ENCODE measurements at regions not wholly inside any gene's neighbourhood (a gene's known extent, or its start where the extent isn't known, plus 50 kb on each side); places are given as distances from the start of the nearest gene placed in this dataset.
"Not testable (repeated sequence)": the region's sequence is repeated elsewhere in the genome, so short reads cannot be mapped to it uniquely, and the experiment has no call there.

GRCh38 chrX:45524296-45524695 lies 323.6 kb upstream of the DIPK2B start:
- intact Hi-C loops (cut with DNase I), result no loop called here
- ATAC-seq (no peak), DNase-seq (ENCODE audit: low spot score) (no peak)

GRCh38 chrX:45518552-45518951 lies 317.9 kb upstream of the DIPK2B start:
- DNase-seq (ENCODE audit: low spot score) (no peak), ATAC-seq (no peak)
- intact Hi-C loops (cut with DNase I), result no loop called here

DNA sequence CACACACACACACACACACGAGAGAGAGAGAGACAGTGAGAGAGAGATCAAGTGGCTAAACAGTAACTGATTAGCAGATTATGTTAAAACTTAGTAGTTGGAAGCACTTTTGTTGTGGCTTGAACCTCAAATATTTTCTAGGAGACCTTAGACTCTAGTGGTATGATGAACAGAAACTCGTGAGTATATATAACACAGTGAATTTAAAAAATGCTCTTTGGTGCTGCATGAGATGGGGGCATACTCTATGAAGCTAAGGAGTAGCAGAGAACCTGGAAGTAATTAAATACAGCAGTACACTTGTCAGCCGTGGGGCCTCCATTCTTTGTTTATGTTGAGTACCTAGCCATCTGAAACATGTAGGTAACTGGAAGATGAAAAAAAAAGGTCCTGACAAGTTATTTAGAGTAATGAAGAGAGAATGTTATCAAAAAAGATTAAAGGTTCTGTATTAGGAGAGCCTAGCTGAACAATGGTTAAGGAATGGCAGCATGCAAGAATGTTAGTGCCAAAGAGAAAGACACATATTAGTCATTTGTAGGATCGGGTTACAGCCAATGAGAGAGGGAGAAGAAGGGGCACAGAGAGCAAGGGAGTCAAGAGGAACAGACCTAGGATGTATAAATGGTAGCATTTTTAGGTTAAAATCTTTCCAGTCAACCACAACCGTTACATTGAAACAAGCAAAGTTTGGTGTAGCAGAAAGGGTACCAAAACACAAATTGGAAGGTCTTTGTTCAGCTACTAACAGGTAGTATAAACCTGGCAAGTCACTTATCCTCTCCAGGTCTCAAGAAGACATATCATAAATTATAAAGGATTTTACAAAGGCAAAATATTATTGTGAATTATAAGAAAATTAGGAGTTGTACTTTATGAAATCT lies 316.7 kb upstream of the DIPK2B start:
- intact Hi-C loops (cut with DNase I), result no loop called here
- ATAC-seq, result no peak

GRCh38 chrX:45515262-45516215 lies 314.9 kb upstream of the DIPK2B start:
- ATAC-seq (peak; percentile 95), DNase-seq (ENCODE audit: low spot score) (peak; percentile 58)
- intact Hi-C loops (cut with DNase I), result no loop called here

More for the DNA sequence above, 316.7 kb upstream of the DIPK2B start:
- no peak for DNase-seq (ENCODE audit: low spot score)

DNA sequence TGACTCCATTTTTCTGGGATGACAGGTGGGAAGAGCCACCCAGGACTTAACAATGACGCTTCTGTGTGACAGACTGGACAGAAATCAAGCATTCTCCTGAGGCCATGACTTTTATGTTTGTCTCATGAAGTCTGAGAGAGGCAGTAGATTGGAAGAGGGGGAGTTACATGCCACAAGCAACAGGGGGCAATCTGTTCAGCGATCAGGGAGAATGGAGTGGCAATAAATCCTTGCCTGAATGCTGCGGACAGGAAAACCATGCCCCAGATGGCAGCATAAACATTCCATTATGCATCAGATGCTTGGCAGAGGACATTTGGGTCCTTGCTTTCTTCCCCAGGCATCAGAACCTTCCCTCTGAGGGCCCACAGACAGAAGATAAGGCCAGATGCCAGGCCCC lies 312.4 kb upstream of the DIPK2B start:
- intact Hi-C loops (cut with DNase I), result no loop called here
- DNase-seq (ENCODE audit: low spot score), result no peak
- ATAC-seq, result no peak

DNA sequence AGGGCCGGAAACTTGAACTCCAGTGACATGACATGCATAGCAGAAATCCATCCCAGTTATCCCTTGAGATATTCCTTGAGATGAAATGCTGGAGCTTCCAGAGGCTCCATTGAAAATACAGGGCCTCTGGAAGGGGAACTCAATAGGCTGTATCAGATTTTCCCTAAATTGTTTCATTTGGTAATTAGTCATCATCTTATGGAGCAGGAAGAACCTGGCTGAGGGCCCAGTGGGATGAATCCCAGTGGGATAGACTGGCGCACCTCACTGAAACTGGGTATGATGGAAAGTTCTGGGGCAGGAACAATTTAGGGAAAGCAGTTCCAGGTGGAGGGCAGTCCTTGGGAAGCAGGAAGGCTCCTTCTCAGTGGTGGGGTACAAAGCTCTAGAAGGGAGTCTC lies 307.8 kb upstream of the DIPK2B start:
- ATAC-seq, result no peak
- DNase-seq (ENCODE audit: low spot score), result no peak
- intact Hi-C loops (cut with DNase I), result no loop called here

- ATAC-seq, result no peak
- intact Hi-C loops (cut with DNase I), result no loop called here
- DNase-seq (ENCODE audit: low spot score), result no peak
Observed at GRCh38 chrX:45506149-45506730, 305.6 kb upstream of the DIPK2B start.

DNA sequence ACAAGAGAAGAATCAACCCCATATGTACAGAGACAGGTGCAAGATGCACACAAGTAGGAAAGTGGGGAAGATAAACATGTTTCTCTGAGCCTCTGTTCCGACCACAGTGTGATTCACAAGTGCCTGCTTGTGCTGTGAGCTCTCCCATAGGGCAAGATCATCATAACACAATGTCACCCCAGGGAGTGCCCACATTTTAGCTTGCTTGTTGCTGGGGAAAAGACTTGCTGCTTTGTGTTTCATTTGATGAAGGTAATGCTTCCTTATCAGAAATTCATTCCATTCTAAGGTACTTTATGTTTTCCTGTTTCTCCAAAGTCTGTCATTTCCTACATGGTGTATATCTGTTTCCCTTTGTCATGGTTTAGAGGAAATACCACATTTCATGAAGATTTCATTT lies 304.5 kb upstream of the DIPK2B start:
- intact Hi-C loops (cut with DNase I), result no loop called here
- ATAC-seq, result no peak
- DNase-seq (ENCODE audit: low spot score), result no peak

- DNase-seq (ENCODE audit: low spot score); ATAC-seq; intact Hi-C loops (cut with DNase I): not testable (repeated sequence)
Observed at GRCh38 chrX:45503787-45504362, 303.2 kb upstream of the DIPK2B start.

- intact Hi-C loops (cut with DNase I), result no loop called here
- ATAC-seq (no peak), DNase-seq (ENCODE audit: low spot score) (no peak)
Observed at GRCh38 chrX:45502396-45502795, 301.7 kb upstream of the DIPK2B start.

- DNase-seq (ENCODE audit: low spot score) (no peak), ATAC-seq (no peak)
- intact Hi-C loops (cut with DNase I), result no loop called here
Observed at GRCh38 chrX:45497290-45497689, 296.6 kb upstream of the DIPK2B start.

DNA sequence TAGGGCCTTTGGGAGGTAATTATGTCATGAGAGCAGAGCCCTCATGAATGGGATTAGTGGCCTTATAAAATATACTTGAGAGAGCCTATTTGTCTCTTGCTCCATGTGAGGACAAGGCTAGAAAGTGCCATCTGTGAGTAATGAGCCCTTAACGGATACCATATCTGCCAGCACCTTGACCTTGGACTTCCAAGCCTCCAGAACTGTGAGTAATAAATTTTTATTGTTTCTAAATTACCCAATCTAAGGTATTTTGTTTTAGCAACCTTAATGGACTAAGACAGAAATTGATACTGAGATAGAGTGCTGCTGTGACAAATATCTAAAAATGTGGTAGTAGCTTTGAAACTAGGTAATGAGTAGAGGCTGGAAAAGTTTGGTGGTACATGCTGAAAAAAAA lies 285.0 kb upstream of the DIPK2B start:
- intact Hi-C loops (cut with DNase I), result loop anchor here (1.0 kb wide), 1 partner anchor 23 kb away; no protein-coding TSS in a partner anchor
- ATAC-seq (no peak), DNase-seq (ENCODE audit: low spot score) (no peak)

- no peak for DNase-seq (ENCODE audit: low spot score)
- intact Hi-C loops (cut with DNase I), result no loop called here
- ATAC-seq, result no peak
Observed at GRCh38 chrX:45479835-45480422, 279.3 kb upstream of the DIPK2B start.

GRCh38 chrX:45479196-45479834 lies 278.6 kb upstream of the DIPK2B start:
- intact Hi-C loops (cut with DNase I), result no loop called here
- ATAC-seq (peak; percentile 48), DNase-seq (ENCODE audit: low spot score) (no peak)

- ATAC-seq (no peak), DNase-seq (ENCODE audit: low spot score) (no peak)
- intact Hi-C loops (cut with DNase I), result no loop called here
Observed at GRCh38 chrX:45472968-45473367, 272.3 kb upstream of the DIPK2B start.

GRCh38 chrX:45467537-45467936 lies 266.9 kb upstream of the DIPK2B start:
- intact Hi-C loops (cut with DNase I); ATAC-seq; DNase-seq (ENCODE audit: low spot score): not testable (repeated sequence)

- DNase-seq (ENCODE audit: low spot score); intact Hi-C loops (cut with DNase I); ATAC-seq: not testable (repeated sequence)
Observed at GRCh38 chrX:45455732-45456131, 255.1 kb upstream of the DIPK2B start.

DNA sequence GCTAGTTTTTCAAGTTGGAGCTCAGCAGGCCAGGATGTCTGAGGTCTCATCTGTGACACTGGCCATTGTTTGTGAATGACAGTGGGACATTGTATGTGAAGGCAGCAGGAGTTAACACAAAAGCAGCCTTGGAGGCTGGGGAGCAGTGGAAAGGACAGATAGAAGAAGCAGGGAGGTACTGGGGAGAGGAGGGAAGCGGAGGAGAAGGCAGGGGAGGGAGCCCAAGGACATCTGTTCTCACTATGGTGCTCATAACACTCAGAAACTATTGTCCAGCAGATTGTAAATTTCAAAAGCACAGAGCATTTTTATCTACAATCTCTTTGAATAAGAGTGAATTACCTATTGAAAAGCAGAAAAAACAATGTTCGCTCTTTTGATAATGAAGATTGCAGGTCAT lies 253.6 kb upstream of the DIPK2B start:
- no peak for ATAC-seq
- intact Hi-C loops (cut with DNase I), result no loop called here
- DNase-seq (ENCODE audit: low spot score), result no peak

Measured in sciatic nerve (tissue), 2 donors.